ENCODE measurements at regions not wholly inside any gene's neighbourhood (a gene's known extent, or its start where the extent isn't known, plus 50 kb on each side); places are given as distances from the start of the nearest gene placed in this dataset.
"Not testable (repeated sequence)": the region's sequence is repeated elsewhere in the genome, so short reads cannot be mapped to it uniquely, and the experiment has no call there.

GRCh38 chrX:883588-883987 is 253.0 kb downstream of the SHOX start:
- no peak for DNase-seq (ENCODE audit: extremely low spot score)
- Histone ChIP-seq H3K4me3 (ENCODE audit: low read depth, low read length) (no peak overlapping the region), H3K27ac (ENCODE audit: low read depth) (no peak overlapping the region), H3K4me1 (ENCODE audit: insufficient read depth) (no peaks in the 10 kb centered on the region), H3K36me3 (ENCODE audit: insufficient read depth) (no peaks in the 10 kb centered on the region)
- 52% methylated on average over 10 of the region's 10 CpGs for WGBS

- not testable (repeated sequence) for H3K4me3 ChIP-seq (ENCODE audit: low read depth, low read length); DNase-seq (ENCODE audit: extremely low spot score); H3K36me3 ChIP-seq (ENCODE audit: insufficient read depth); H3K4me1 ChIP-seq (ENCODE audit: insufficient read depth); H3K27ac ChIP-seq (ENCODE audit: low read depth)
- WGBS: 54% methylated on average over 11 of the region's 11 CpGs
These were observed 249.4 kb downstream of the SHOX start for GRCh38 chrX:879756-880698.

- no peaks in the 10 kb centered on the region for H3K36me3 ChIP-seq (ENCODE audit: insufficient read depth)
- no peaks in the 10 kb centered on the region for H3K4me1 ChIP-seq (ENCODE audit: insufficient read depth)
- 70% methylated on average over 15 of the region's 15 CpGs for WGBS
- no peak overlapping the region for H3K4me3 ChIP-seq (ENCODE audit: low read depth, low read length)
- DNase-seq (ENCODE audit: extremely low spot score): no peak
- no peak overlapping the region for H3K27ac ChIP-seq (ENCODE audit: low read depth)
These were observed 243.5 kb downstream of the SHOX start for GRCh38 chrX:874061-874460.

GRCh38 chrX:873016-873415 is 242.4 kb downstream of the SHOX start:
- H3K27ac ChIP-seq (ENCODE audit: low read depth): no peak overlapping the region
- DNase-seq (ENCODE audit: extremely low spot score): no peak
- no peak overlapping the region for H3K4me3 ChIP-seq (ENCODE audit: low read depth, low read length)
- H3K4me1 ChIP-seq (ENCODE audit: insufficient read depth): no peaks in the 10 kb centered on the region
- no peaks in the 10 kb centered on the region for H3K36me3 ChIP-seq (ENCODE audit: insufficient read depth)
- 79% methylated on average over 7 of the region's 7 CpGs for WGBS

- no peaks in the 10 kb centered on the region for H3K36me3 ChIP-seq (ENCODE audit: insufficient read depth)
- 96% methylated on average over 19 of the region's 19 CpGs for WGBS
These were observed 241.5 kb downstream of the SHOX start for GRCh38 chrX:872090-872489.

GRCh38 chrX:871626-872025 is 241.0 kb downstream of the SHOX start:
- Histone ChIP-seq H3K36me3 (ENCODE audit: insufficient read depth) (no peaks in the 10 kb centered on the region), H3K4me1 (ENCODE audit: insufficient read depth) (no peaks in the 10 kb centered on the region), H3K27ac (ENCODE audit: low read depth) (no peak overlapping the region), H3K4me3 (ENCODE audit: low read depth, low read length) (no peak overlapping the region)
- no peak for DNase-seq (ENCODE audit: extremely low spot score)
- WGBS: 73% methylated on average over 10 of the region's 10 CpGs

More at GRCh38 chrX:872090-872489, 241.5 kb downstream of the SHOX start:
- DNase-seq (ENCODE audit: extremely low spot score): no peak
- Histone ChIP-seq H3K4me1 (ENCODE audit: insufficient read depth) (no peaks in the 10 kb centered on the region), H3K4me3 (ENCODE audit: low read depth, low read length) (no peak overlapping the region), H3K27ac (ENCODE audit: low read depth) (no peak overlapping the region)

GRCh38 chrX:867966-868647 is 237.5 kb downstream of the SHOX start:
- Histone ChIP-seq H3K4me1 (ENCODE audit: insufficient read depth) (no peaks in the 10 kb centered on the region), H3K27ac (ENCODE audit: low read depth) (no peak overlapping the region), H3K36me3 (ENCODE audit: insufficient read depth) (no peaks in the 10 kb centered on the region), H3K4me3 (ENCODE audit: low read depth, low read length) (no peak overlapping the region)
- no peak for DNase-seq (ENCODE audit: extremely low spot score)
- 34% methylated on average over 18 of the region's 18 CpGs for WGBS

GRCh38 chrX:867502-867901 is 236.9 kb downstream of the SHOX start:
- DNase-seq (ENCODE audit: extremely low spot score): no peak
- Histone ChIP-seq H3K36me3 (ENCODE audit: insufficient read depth) (no peaks in the 10 kb centered on the region), H3K4me3 (ENCODE audit: low read depth, low read length) (no peak overlapping the region), H3K27ac (ENCODE audit: low read depth) (no peak overlapping the region), H3K4me1 (ENCODE audit: insufficient read depth) (no peaks in the 10 kb centered on the region)
- 13% methylated on average over 11 of the region's 11 CpGs for WGBS

- 8% methylated on average over 18 of the region's 18 CpGs for WGBS
These were observed 235.9 kb downstream of the SHOX start for GRCh38 chrX:866441-866990.

GRCh38 chrX:865422-865821 is 234.8 kb downstream of the SHOX start:
- Histone ChIP-seq H3K4me3 (ENCODE audit: low read depth, low read length) (no peak overlapping the region), H3K27ac (ENCODE audit: low read depth) (no peak overlapping the region), H3K36me3 (ENCODE audit: insufficient read depth) (no peaks in the 10 kb centered on the region), H3K4me1 (ENCODE audit: insufficient read depth) (no peaks in the 10 kb centered on the region)
- WGBS: 65% methylated on average over 3 of the region's 3 CpGs
- no peak for DNase-seq (ENCODE audit: extremely low spot score)

More at GRCh38 chrX:866441-866990, 235.9 kb downstream of the SHOX start:
- Histone ChIP-seq H3K4me1 (ENCODE audit: insufficient read depth) (no peaks in the 10 kb centered on the region), H3K27ac (ENCODE audit: low read depth) (no peak overlapping the region), H3K4me3 (ENCODE audit: low read depth, low read length) (no peak overlapping the region), H3K36me3 (ENCODE audit: insufficient read depth) (no peaks in the 10 kb centered on the region)
- no peak for DNase-seq (ENCODE audit: extremely low spot score)

GRCh38 chrX:861921-862320 is 231.3 kb downstream of the SHOX start:
- Histone ChIP-seq H3K27ac (ENCODE audit: low read depth) (no peak overlapping the region), H3K36me3 (ENCODE audit: insufficient read depth) (no peaks in the 10 kb centered on the region), H3K4me3 (ENCODE audit: low read depth, low read length) (no peak overlapping the region), H3K4me1 (ENCODE audit: insufficient read depth) (no peaks in the 10 kb centered on the region)
- DNase-seq (ENCODE audit: extremely low spot score): no peak
- 35% methylated on average over 9 of the region's 9 CpGs for WGBS

- Histone ChIP-seq H3K4me3 (ENCODE audit: low read depth, low read length) (no peak overlapping the region), H3K36me3 (ENCODE audit: insufficient read depth) (no peaks in the 10 kb centered on the region), H3K27ac (ENCODE audit: low read depth) (no peak overlapping the region), H3K4me1 (ENCODE audit: insufficient read depth) (no peaks in the 10 kb centered on the region)
- WGBS: 55% methylated on average over 14 of the region's 14 CpGs
- DNase-seq (ENCODE audit: extremely low spot score): no peak
These were observed 230.8 kb downstream of the SHOX start for GRCh38 chrX:861340-861890.

GRCh38 chrX:859329-859728 is 228.7 kb downstream of the SHOX start:
- WGBS: 83% methylated on average over 1 of the region's 1 CpG
- no peaks in the 10 kb centered on the region for H3K4me1 ChIP-seq (ENCODE audit: insufficient read depth)

More at GRCh38 chrX:859329-859728, 228.7 kb downstream of the SHOX start:
- Histone ChIP-seq H3K4me3 (ENCODE audit: low read depth, low read length) (no peak overlapping the region), H3K36me3 (ENCODE audit: insufficient read depth) (no peaks in the 10 kb centered on the region), H3K27ac (ENCODE audit: low read depth) (no peak overlapping the region)
- no peak for DNase-seq (ENCODE audit: extremely low spot score)

All from urinary bladder (tissue), 3 donors.